ENCODE measurements at regions not wholly inside any gene's neighbourhood (a gene's known extent, or its start where the extent isn't known, plus 50 kb on each side); places are given as distances from the start of the nearest gene placed in this dataset.
A peak's percentile ranks its signal among the peaks of the same experiment; 100 is the strongest.

GRCh38 chr3:178255315-178255714 lies 280.9 kb upstream of the KCNMB2 start:
- TF ChIP-seq, protein P1, sequence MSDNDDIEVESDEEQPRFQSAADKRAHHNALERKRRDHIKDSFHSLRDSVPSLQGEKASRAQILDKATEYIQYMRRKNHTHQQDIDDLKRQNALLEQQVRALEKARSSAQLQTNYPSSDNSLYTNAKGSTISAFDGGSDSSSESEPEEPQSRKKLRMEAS (IDR thresholded peaks at IDR 0.05; ENCODE audit: low read depth, low read length): no peak
- TF ChIP-seq POLR2A (IDR thresholded peaks at IDR 0.05; ENCODE audit: extremely low read depth, insufficient read length) (no peak), MYC (IDR thresholded peaks at IDR 0.05; ENCODE audit: low read depth, low read length) (no peak)
- TF ChIP-seq, protein P2, sequence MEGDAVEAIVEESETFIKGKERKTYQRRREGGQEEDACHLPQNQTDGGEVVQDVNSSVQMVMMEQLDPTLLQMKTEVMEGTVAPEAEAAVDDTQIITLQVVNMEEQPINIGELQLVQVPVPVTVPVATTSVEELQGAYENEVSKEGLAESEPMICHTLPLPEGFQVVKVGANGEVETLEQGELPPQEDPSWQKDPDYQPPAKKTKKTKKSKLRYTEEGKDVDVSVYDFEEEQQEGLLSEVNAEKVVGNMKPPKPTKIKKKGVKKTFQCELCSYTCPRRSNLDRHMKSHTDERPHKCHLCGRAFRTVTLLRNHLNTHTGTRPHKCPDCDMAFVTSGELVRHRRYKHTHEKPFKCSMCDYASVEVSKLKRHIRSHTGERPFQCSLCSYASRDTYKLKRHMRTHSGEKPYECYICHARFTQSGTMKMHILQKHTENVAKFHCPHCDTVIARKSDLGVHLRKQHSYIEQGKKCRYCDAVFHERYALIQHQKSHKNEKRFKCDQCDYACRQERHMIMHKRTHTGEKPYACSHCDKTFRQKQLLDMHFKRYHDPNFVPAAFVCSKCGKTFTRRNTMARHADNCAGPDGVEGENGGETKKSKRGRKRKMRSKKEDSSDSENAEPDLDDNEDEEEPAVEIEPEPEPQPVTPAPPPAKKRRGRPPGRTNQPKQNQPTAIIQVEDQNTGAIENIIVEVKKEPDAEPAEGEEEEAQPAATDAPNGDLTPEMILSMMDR (IDR thresholded peaks at IDR 0.05; ENCODE audit: low read depth, low read length): no peak
- no peak for DNase-seq (ENCODE audit: low read depth)
- no peak overlapping the region for H3K4me3 ChIP-seq (ENCODE audit: low read depth, low read length)

DNA sequence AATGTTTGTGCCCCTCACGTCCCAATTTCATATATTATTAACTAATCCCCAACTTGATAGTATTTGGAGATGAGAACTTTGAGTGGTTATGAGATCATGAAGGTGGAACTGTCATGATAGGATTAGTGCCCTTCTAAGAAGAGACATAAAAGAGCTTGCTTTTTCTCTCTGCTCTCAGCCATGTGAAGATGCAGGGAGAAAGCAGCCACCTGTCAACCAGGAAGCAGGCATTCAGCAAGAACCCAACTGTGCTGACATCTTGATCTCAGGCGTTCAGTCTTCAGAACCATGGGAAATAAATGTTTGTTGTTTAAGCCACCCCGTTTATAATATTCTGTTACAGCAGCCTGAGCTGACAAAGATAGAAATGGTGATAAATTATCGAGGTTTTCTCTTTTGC lies 278.7 kb upstream of the KCNMB2 start:
- no peak for DNase-seq (ENCODE audit: low read depth)
- TF ChIP-seq, protein P1 (IDR thresholded peaks at IDR 0.05; ENCODE audit: low read depth, low read length): no peak
- TF ChIP-seq, protein P2 (IDR thresholded peaks at IDR 0.05; ENCODE audit: low read depth, low read length): no peak
- TF ChIP-seq POLR2A (IDR thresholded peaks at IDR 0.05; ENCODE audit: extremely low read depth, insufficient read length) (no peak), MYC (IDR thresholded peaks at IDR 0.05; ENCODE audit: low read depth, low read length) (no peak)
- no peak overlapping the region for H3K4me3 ChIP-seq (ENCODE audit: low read depth, low read length)

GRCh38 chr3:178258121-178258520 lies 278.1 kb upstream of the KCNMB2 start:
- no peak for DNase-seq (ENCODE audit: low read depth)
- TF ChIP-seq MYC (IDR thresholded peaks at IDR 0.05; ENCODE audit: low read depth, low read length) (no peak), POLR2A (IDR thresholded peaks at IDR 0.05; ENCODE audit: extremely low read depth, insufficient read length) (no peak)
- TF ChIP-seq, protein P1 (IDR thresholded peaks at IDR 0.05; ENCODE audit: low read depth, low read length): no peak
- TF ChIP-seq, protein P2 (IDR thresholded peaks at IDR 0.05; ENCODE audit: low read depth, low read length): no peak
- H3K4me3 ChIP-seq (ENCODE audit: low read depth, low read length): no peak overlapping the region

- H3K4me3 ChIP-seq (ENCODE audit: low read depth, low read length): no peak overlapping the region
- DNase-seq (ENCODE audit: low read depth): no peak
- no peak for TF ChIP-seq MYC (IDR thresholded peaks at IDR 0.05; ENCODE audit: low read depth, low read length)
- TF ChIP-seq, protein P1 (IDR thresholded peaks at IDR 0.05; ENCODE audit: low read depth, low read length): no peak
Observed at GRCh38 chr3:178259703-178260102, 276.5 kb upstream of the KCNMB2 start.

GRCh38 chr3:178260887-178261565 lies 275.2 kb upstream of the KCNMB2 start:
- no peak for DNase-seq (ENCODE audit: low read depth)
- TF ChIP-seq, protein P2 (IDR thresholded peaks at IDR 0.05; ENCODE audit: low read depth, low read length): no peak
- TF ChIP-seq, protein P1 (IDR thresholded peaks at IDR 0.05; ENCODE audit: low read depth, low read length): no peak
- TF ChIP-seq POLR2A (IDR thresholded peaks at IDR 0.05; ENCODE audit: extremely low read depth, insufficient read length) (no peak), MYC (IDR thresholded peaks at IDR 0.05; ENCODE audit: low read depth, low read length) (no peak)
- H3K4me3 ChIP-seq (ENCODE audit: low read depth, low read length): no peak overlapping the region

DNA sequence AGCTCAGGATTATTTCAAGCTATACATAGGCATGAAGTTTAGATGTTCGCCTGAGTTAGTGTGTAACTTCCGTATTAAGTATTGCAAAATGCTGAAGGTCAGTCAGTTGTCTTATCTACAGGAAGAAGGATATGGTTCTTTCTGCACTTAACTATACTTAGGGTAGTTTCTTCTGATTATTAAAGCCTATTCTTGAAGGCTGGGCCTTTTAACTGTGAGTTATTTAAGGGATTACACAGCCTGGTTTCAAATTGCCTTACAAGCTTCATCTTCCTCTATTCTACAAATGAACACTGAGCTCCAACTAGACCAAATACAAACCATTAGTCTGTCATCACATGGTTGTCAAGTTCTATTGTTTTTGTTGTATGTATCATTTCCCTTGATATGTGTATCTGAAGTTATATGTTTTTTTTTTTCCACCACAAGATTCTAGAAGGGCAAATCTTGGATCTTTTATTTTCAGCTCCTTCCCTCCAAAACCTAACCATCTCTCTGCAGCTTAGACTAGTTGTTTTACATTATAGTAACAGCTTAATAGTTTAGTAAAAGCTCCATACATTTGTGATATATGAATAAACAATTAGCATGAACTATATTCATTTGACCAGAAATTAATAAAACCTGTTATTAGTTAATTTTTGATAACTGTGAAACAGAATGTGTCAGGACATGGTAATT lies 272.9 kb upstream of the KCNMB2 start:
- DNase-seq (ENCODE audit: low read depth): peak; percentile 54
- H3K4me3 ChIP-seq (ENCODE audit: low read depth, low read length): no peak overlapping the region
- TF ChIP-seq MYC (IDR thresholded peaks at IDR 0.05; ENCODE audit: low read depth, low read length) (no peak), POLR2A (IDR thresholded peaks at IDR 0.05; ENCODE audit: extremely low read depth, insufficient read length) (no peak)
- TF ChIP-seq, protein P2 (IDR thresholded peaks at IDR 0.05; ENCODE audit: low read depth, low read length): no peak
- TF ChIP-seq, protein P1 (IDR thresholded peaks at IDR 0.05; ENCODE audit: low read depth, low read length): no peak
